A172 (cell line): ENCODE measurements at regions not wholly inside any gene's neighbourhood (a gene's known extent, or its start where the extent isn't known, plus 50 kb on each side); places are given as distances from the start of the nearest gene placed in this dataset.
A peak's percentile ranks its signal among the peaks of the same experiment; 100 is the strongest.

ENCODE experiments used
- DNase-seq: peaks from one replicate; pipeline ENCODE4 v3.0.0-alpha.2; 2015; ENCODE audit warnings: low spot score

DNA sequence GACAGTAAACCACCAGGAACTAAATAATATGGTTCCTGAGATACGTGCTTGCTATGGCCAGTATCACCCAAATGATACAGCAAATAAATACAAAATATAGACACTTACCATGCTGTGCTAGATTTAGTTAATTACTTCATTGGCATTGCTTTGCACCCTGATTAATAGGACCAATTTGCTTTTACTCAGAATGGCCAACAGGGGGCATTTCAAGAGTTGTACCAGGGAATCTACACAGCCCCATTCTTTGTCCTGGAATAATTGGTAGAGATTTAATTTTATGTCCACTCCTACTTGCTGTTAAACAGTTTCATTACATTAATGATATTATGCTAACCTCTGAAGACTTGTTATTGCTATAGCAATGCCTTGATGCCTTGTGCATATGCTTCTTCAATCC is 280.8 kb downstream of the RERGL start:
- DNase-seq: no peak

GRCh38 chr12:17802657-17803641 is 287.0 kb downstream of the RERGL start:
- DNase-seq: peak; percentile 8

GRCh38 chr12:17793854-17794253 is 296.1 kb downstream of the RERGL start:
- peak; percentile 4 for DNase-seq

- DNase-seq: peak; percentile 28
Observed at GRCh38 chr12:17778242-17778641, 311.8 kb downstream of the RERGL start.

GRCh38 chr12:17763366-17763765 is 326.6 kb downstream of the RERGL start:
- DNase-seq: no peak

DNA sequence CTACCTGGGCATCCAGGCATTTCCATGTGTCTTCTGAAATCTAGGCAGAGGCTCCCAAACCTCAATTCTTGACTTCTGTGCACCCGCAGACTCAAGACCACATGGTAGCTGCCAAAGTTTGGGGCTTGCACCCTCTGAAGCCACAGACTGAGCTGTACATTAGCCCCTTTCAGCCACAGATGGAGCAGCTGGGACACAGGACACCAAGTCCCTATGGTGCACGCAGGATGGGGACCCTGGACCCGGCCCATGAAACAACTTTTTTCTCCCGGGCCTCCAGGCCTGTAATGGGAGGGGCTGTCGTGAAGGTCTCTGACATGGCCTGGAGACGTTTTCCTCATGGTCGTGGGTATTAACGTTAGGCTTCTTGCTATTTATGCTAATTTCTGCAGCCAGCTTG is 330.0 kb downstream of the RERGL start:
- DNase-seq: no peak
